Bronchial epithelial cell (primary cell): ENCODE measurements at regions not wholly inside any gene's neighbourhood (a gene's known extent, or its start where the extent isn't known, plus 50 kb on each side); places are given as distances from the start of the nearest gene placed in this dataset.

ENCODE experiments used
- DNase-seq: peaks from one replicate; pipeline ENCODE4 v3.0.0-alpha.2; 2010; ENCODE audit warnings: low read depth
- FAIRE-seq: peaks from 2 replicates; lab custom pipeline; 2011; peaks lifted over from hg19 to GRCh38; lab: Jason Lieb, UNC
- H3K27me3 ChIP-seq: 2 replicates; pipeline ENCODE4 v1.5.1; 2011; ENCODE audit warnings: low read length; ENCODE audit not compliant: control insufficient read depth, insufficient read depth
- H3K36me3 ChIP-seq: 2 replicates; pipeline ENCODE4 v1.5.1; 2011; ENCODE audit warnings: low read length; ENCODE audit not compliant: control insufficient read depth, insufficient read depth
- H3K4me3 ChIP-seq: 2 replicates; pipeline ENCODE4 v1.5.1; 2011; ENCODE audit warnings: mild to moderate bottlenecking, low read depth, low read length, control low read depth
- TF ChIP-seq, protein P1 (sequence below): IDR thresholded peaks from 2 replicates; pipeline ENCODE4 v1.5.1; 2011; ENCODE audit warnings: mild to moderate bottlenecking, moderate library complexity, low read length, control low read depth, inconsistent platforms; ENCODE audit not compliant: insufficient read depth, severe bottlenecking

DNA sequence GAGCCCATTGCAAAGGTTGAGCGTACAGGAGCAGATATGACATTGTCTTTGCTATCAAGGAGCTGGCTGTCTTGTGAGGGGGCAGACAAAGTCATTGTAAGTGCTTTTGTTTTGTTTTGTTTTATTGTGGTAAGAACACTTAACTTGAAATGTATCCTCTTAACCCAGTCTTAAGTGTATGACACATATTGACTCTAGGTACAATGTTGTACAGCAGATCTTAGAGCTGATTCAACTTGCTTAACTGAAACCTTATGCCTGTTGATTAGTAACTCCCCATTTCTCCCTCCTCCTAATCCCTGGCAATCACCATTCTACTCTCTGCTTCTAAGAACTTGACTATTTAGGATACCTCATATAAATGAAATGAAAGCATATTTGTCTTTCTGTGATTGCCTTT, 429.0 kb downstream of the BMP2 start:
- Histone ChIP-seq H3K4me3 (no peak overlapping the region), H3K27me3 (no peaks in the 10 kb centered on the region), H3K36me3 (no peaks in the 10 kb centered on the region)
- FAIRE-seq (peak; percentile 91), DNase-seq (peak; percentile 94)
- TF ChIP-seq, protein P1, sequence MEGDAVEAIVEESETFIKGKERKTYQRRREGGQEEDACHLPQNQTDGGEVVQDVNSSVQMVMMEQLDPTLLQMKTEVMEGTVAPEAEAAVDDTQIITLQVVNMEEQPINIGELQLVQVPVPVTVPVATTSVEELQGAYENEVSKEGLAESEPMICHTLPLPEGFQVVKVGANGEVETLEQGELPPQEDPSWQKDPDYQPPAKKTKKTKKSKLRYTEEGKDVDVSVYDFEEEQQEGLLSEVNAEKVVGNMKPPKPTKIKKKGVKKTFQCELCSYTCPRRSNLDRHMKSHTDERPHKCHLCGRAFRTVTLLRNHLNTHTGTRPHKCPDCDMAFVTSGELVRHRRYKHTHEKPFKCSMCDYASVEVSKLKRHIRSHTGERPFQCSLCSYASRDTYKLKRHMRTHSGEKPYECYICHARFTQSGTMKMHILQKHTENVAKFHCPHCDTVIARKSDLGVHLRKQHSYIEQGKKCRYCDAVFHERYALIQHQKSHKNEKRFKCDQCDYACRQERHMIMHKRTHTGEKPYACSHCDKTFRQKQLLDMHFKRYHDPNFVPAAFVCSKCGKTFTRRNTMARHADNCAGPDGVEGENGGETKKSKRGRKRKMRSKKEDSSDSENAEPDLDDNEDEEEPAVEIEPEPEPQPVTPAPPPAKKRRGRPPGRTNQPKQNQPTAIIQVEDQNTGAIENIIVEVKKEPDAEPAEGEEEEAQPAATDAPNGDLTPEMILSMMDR = no peak

DNA sequence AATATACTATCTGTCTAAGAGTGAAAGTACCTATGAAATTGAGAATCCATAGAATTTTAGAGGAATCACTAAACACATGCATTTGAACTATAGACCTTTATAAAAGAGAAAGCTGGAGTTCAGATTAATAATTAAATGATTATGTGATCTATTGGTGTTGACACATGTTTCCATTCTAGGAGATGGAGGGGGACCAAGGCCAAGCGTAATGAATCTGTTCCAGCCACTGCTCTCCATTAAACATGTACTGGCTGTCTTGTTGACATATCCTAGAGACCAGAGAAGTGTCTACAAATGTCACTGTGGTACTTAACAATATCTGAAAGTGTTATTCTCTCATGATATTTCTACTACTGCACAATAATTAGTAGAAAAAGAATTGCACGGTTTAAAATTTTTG, 432.4 kb downstream of the BMP2 start:
- H3K36me3 ChIP-seq = no peaks in the 10 kb centered on the region
- DNase-seq (no peak), FAIRE-seq (no peak)
- no peaks in the 10 kb centered on the region for H3K27me3 ChIP-seq
- H3K4me3 ChIP-seq = no peak overlapping the region
- TF ChIP-seq, protein P1 = no peak

DNA sequence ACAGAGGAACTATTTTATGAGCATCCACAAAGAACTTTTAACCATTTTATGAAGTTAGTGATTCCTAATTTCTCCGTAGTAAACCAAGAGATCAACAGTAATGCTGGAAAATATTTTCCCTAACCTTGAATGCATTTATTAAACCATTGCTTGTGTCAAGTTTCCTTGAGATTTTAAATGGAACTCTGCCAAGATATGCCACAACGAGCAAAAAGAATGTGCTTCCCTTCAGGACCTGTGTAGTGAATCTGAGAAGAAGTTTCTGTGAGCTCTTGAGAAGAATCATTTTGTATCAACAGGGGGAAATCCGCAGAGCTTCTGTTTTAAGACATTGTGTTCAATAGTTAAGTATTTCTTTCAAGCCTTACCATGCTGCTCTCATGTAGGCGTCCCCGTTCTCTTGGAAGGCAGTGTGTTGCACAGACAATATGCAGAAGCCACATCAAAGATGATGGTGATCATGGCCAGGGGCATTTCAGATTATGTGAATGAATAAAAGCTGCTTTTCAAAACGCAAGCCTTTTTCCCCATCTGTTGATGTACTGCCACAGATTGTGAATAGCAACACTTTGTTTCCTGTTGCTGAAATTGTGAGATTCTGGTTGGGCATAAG, 439.8 kb downstream of the BMP2 start:
- Histone ChIP-seq H3K36me3 (no peaks in the 10 kb centered on the region), H3K4me3 (no peak overlapping the region), H3K27me3 (no peaks in the 10 kb centered on the region)
- FAIRE-seq = no peak
- peak; percentile 41 for DNase-seq
- TF ChIP-seq, protein P1 = no peak

DNA sequence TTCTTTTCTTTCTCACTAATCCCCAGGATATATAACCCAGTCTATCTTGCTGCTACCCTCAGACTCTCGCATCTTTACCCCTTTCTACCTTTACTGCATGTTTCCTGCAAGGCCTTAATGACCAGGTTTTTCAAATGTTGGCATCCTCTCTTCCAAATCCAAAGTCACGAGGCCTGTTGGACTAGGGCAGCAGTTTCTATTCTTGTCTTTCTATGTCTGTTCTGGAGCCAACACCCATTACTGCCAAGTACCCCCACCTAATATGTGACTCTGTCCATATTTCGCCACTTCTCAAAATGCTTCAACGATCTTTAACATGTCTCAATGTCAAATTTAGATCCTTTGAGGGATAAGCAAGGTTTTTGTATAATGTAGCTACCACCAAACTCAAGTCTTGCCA, 443.4 kb downstream of the BMP2 start:
- H3K27me3 ChIP-seq = no peaks in the 10 kb centered on the region
- no peak overlapping the region for H3K4me3 ChIP-seq
- TF ChIP-seq, protein P1 = no peak
- FAIRE-seq = no peak
- no peak for DNase-seq
- H3K36me3 ChIP-seq = no peaks in the 10 kb centered on the region

DNA sequence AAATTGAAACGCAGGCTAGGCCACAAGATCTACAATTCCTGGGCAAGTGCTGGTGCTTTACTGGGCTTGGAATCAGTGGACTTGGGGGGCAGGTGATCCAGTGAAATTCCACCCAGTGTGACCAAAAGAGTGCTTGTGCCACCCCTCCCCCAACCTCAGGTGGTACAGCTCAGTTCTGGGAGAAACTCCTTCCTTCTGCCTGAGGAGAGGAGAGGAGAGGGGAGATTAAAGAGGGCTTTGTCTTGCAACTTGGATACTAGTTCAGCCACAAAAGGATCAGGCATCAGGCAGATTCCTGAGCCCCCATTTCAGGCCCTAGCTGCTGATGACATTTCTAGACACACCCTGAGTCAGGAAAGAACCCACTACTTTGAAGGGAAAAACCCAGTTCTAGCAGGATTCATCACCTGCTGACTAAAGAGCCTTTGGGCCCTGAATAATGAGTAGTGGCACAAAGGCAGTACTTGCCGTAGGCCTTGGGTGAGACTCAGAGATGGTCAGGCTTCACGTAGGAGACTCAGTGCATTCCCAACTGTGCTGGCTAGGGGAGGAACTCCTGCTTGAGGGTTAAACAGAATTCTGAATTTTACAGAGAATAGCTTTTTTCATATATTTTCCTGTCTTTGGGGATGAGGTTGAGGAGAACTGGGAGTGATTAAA, 446.7 kb downstream of the BMP2 start:
- FAIRE-seq = no peak

More for the DNA sequence above, 446.7 kb downstream of the BMP2 start:
- DNase-seq = no peak
- Histone ChIP-seq H3K27me3 (no peaks in the 10 kb centered on the region), H3K36me3 (no peaks in the 10 kb centered on the region), H3K4me3 (no peak overlapping the region)
- TF ChIP-seq, protein P1 = no peak
